Astrocyte (in vitro differentiated cells and primary cell): ENCODE measurements at regions not wholly inside any gene's neighbourhood (a gene's known extent, or its start where the extent isn't known, plus 50 kb on each side); places are given as distances from the start of the nearest gene placed in this dataset.

Experiments
- DNase-seq: peaks from one replicate; pipeline ENCODE4 v3.0.0-alpha.2; 2010; ENCODE audit warnings: low read depth
- FAIRE-seq: peaks from 2 replicates; lab custom pipeline; 2011; peaks lifted over from hg19 to GRCh38; lab: Jason Lieb, UNC
- H2AFZ ChIP-seq: 2 replicates; pipeline ENCODE4 v1.6.0; 2012; ENCODE audit warnings: low read depth, low read length, inconsistent platforms
- H3K27ac ChIP-seq: 2 replicates; pipeline ENCODE4 v1.5.1; 2011; ENCODE audit warnings: low read depth, low read length, inconsistent platforms
- H3K27me3 ChIP-seq: 2 replicates; pipeline ENCODE4 v1.6.0; 2011; ENCODE audit warnings: low read length, inconsistent platforms; ENCODE audit not compliant: insufficient read depth
- H3K36me3 ChIP-seq: 2 replicates; pipeline ENCODE4 v1.5.1; 2011; ENCODE audit warnings: low read length, inconsistent platforms; ENCODE audit not compliant: insufficient read depth
- H3K4me1 ChIP-seq: 2 replicates; pipeline ENCODE4 v1.5.1; 2011; ENCODE audit warnings: low read length, inconsistent platforms; ENCODE audit not compliant: insufficient read depth
- H3K4me2 ChIP-seq: 2 replicates; pipeline ENCODE4 v1.6.0; 2012; ENCODE audit warnings: low read length, inconsistent platforms
- H3K4me3 ChIP-seq: 2 replicates; pipeline ENCODE4 v1.5.1; 2011; ENCODE audit warnings: low read depth, mild to moderate bottlenecking, low read length, inconsistent platforms; ENCODE audit not compliant: insufficient read depth
- H3K79me2 ChIP-seq: 2 replicates; pipeline ENCODE4 v1.6.0; 2012; ENCODE audit warnings: mild to moderate bottlenecking, low read length, inconsistent platforms; ENCODE audit not compliant: insufficient read depth
- H3K9ac ChIP-seq: 2 replicates; pipeline ENCODE4 v1.6.0; 2012; ENCODE audit warnings: mild to moderate bottlenecking, low read length, inconsistent platforms
- H3K9me3 ChIP-seq: 2 replicates; pipeline ENCODE4 v1.5.1; 2012; ENCODE audit warnings: low read depth, mild to moderate bottlenecking, low read length, inconsistent platforms; ENCODE audit not compliant: insufficient read depth
- H4K20me1 ChIP-seq: 2 replicates; pipeline ENCODE4 v1.6.0; 2012; ENCODE audit warnings: low read length, inconsistent platforms; ENCODE audit not compliant: insufficient read depth
- H3K27ac Mint-ChIP-seq: one replicate; pipeline ENCODE4 v1.8.0; 2021; ENCODE audit warnings: mild to moderate bottlenecking, mixed read lengths; ENCODE audit not compliant: unreplicated experiment
- H3K27me3 Mint-ChIP-seq: one replicate; pipeline ENCODE4 v1.8.0; 2021; ENCODE audit warnings: low read depth, mixed read lengths; ENCODE audit not compliant: unreplicated experiment
- H3K36me3 Mint-ChIP-seq: one replicate; pipeline ENCODE4 v1.8.0; 2021; ENCODE audit warnings: low read depth, mixed read lengths; ENCODE audit not compliant: unreplicated experiment
- H3K4me1 Mint-ChIP-seq: one replicate; pipeline ENCODE4 v1.8.0; 2021; ENCODE audit warnings: low read depth, mixed read lengths; ENCODE audit not compliant: unreplicated experiment
- H3K4me3 Mint-ChIP-seq: one replicate; pipeline ENCODE4 v1.8.0; 2021; ENCODE audit warnings: mild to moderate bottlenecking, moderate library complexity, mixed read lengths; ENCODE audit not compliant: unreplicated experiment
- H3K9me3 Mint-ChIP-seq: one replicate; pipeline ENCODE4 v1.8.0; 2021; ENCODE audit warnings: mild to moderate bottlenecking, mixed read lengths; ENCODE audit not compliant: unreplicated experiment
- EZH2 ChIP-seq: IDR thresholded peaks from 2 replicates; pipeline ENCODE4 v1.6.1; 2012; ENCODE audit warnings: mild to moderate bottlenecking, low read length, inconsistent platforms; ENCODE audit not compliant: insufficient read depth
- TF ChIP-seq, protein P1 (sequence below): IDR thresholded peaks from 2 replicates; pipeline ENCODE4 v1.5.1; 2011; ENCODE audit warnings: low read depth, mild to moderate bottlenecking, inconsistent platforms, low read length, moderate library complexity; ENCODE audit not compliant: insufficient read depth

- no peaks in the 10 kb centered on the region for H3K4me1 ChIP-seq
- Mint-ChIP-seq H3K9me3 (peaks cover 2% of the 10 kb centered on the region), H3K4me3 (no peak overlapping the region), H3K4me1 (no peaks in the 10 kb centered on the region), H3K27ac (no peak overlapping the region), H3K27me3 (peaks cover 19% of the 10 kb centered on the region), H3K36me3 (no peaks in the 10 kb centered on the region)
- H3K9me3 ChIP-seq: no peaks in the 10 kb centered on the region
- FAIRE-seq (no peak), DNase-seq (no peak)
- TF ChIP-seq, protein P1, sequence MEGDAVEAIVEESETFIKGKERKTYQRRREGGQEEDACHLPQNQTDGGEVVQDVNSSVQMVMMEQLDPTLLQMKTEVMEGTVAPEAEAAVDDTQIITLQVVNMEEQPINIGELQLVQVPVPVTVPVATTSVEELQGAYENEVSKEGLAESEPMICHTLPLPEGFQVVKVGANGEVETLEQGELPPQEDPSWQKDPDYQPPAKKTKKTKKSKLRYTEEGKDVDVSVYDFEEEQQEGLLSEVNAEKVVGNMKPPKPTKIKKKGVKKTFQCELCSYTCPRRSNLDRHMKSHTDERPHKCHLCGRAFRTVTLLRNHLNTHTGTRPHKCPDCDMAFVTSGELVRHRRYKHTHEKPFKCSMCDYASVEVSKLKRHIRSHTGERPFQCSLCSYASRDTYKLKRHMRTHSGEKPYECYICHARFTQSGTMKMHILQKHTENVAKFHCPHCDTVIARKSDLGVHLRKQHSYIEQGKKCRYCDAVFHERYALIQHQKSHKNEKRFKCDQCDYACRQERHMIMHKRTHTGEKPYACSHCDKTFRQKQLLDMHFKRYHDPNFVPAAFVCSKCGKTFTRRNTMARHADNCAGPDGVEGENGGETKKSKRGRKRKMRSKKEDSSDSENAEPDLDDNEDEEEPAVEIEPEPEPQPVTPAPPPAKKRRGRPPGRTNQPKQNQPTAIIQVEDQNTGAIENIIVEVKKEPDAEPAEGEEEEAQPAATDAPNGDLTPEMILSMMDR: no peak
- no peak for TF ChIP-seq EZH2
- H2AFZ ChIP-seq: no peak overlapping the region
- H3K79me2 ChIP-seq: no peaks in the 10 kb centered on the region
- no peak overlapping the region for H3K4me2 ChIP-seq
- H3K9ac ChIP-seq: no peak overlapping the region
- H3K36me3 ChIP-seq: no peaks in the 10 kb centered on the region
- H3K27me3 ChIP-seq: peaks cover 2% of the 10 kb centered on the region
- no peaks in the 10 kb centered on the region for H4K20me1 ChIP-seq
- H3K27ac ChIP-seq: no peak overlapping the region
- H3K4me3 ChIP-seq: no peak overlapping the region
These were observed 58.8 kb upstream of the SLC24A4 start for GRCh38 chr14:92264195-92264594.

DNA sequence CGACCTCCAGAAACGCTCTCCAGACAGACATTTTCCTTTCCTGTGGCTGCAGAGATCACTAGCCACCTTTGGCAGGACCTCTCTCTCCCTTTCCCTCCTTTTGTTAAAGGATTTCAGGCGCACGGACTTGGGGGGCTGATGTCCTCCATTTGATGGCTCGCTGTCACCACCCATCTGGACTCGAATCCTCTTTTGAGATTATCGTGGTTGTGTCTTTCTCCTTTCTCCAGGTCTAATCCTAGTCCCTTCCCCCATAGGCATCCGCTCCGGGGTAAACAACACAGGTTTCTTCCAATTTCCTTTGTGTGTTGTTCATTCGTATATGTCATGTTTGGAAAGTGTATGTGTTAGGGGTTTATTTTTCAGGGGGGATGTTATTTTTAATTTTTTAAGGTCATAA, 56.7 kb upstream of the SLC24A4 start:
- FAIRE-seq (no peak), DNase-seq (no peak)
- H3K4me3 Mint-ChIP-seq: no peak overlapping the region
- H3K27ac Mint-ChIP-seq: no peak overlapping the region
- H3K27me3 ChIP-seq: peaks cover 2% of the 10 kb centered on the region
- no peak overlapping the region for H3K27ac ChIP-seq
- no peaks in the 10 kb centered on the region for H3K36me3 ChIP-seq
- no peak overlapping the region for H2AFZ ChIP-seq
- no peaks in the 10 kb centered on the region for H3K36me3 Mint-ChIP-seq
- no peak overlapping the region for H3K9ac ChIP-seq
- no peaks in the 10 kb centered on the region for H3K79me2 ChIP-seq
- H3K27me3 Mint-ChIP-seq: peaks cover 14% of the 10 kb centered on the region
- peaks cover 2% of the 10 kb centered on the region for H3K9me3 Mint-ChIP-seq
- H3K9me3 ChIP-seq: no peaks in the 10 kb centered on the region
- TF ChIP-seq, protein P1: no peak
- TF ChIP-seq EZH2: no peak
- H3K4me2 ChIP-seq: no peak overlapping the region
- H3K4me3 ChIP-seq: no peak overlapping the region
- no peaks in the 10 kb centered on the region for H3K4me1 Mint-ChIP-seq
- no peaks in the 10 kb centered on the region for H4K20me1 ChIP-seq
- H3K4me1 ChIP-seq: no peaks in the 10 kb centered on the region
